Panc1 (cell line): ENCODE measurements at regions not wholly inside any gene's neighbourhood (a gene's known extent, or its start where the extent isn't known, plus 50 kb on each side); places are given as distances from the start of the nearest gene placed in this dataset.

Experiments used
- ATAC-seq: fragments of 200-7000 bp; cut with Tn5 transposase; 2 replicates; pipeline ENCODE4 v1.9.1; 2020; ENCODE audit warnings: mild to moderate bottlenecking, moderate library complexity
- BruUV-seq: library from RNA; stranded (reverse); fragments of 400-500 nt; replicated peaks from 2 replicates; lab custom pipeline; 2021; lab: Mats Ljungman, UMichigan
- CTCF ChIA-PET: fragments of 300-600 bp; sonication (Branson Sonifier 250); formaldehyde crosslinking; loops from one replicate; lab custom pipeline; 2022; ENCODE audit warnings: antibody characterized with exemption; lab: Charles Lee
- POLR2A ChIA-PET: fragments of 300-600 bp; sonication (Branson Sonifier 250); formaldehyde crosslinking; loops from one replicate; lab custom pipeline; 2022; ENCODE audit warnings: antibody characterized with exemption; lab: Charles Lee
- DNase-seq: peaks from one replicate; pipeline ENCODE4 v3.0.0-alpha.2; 2010; ENCODE audit warnings: low read depth, low spot score
- H3K27ac ChIP-seq: 2 replicates; pipeline ENCODE4 v1.5.1; 2011; ENCODE audit warnings: mild to moderate bottlenecking, low read length, inconsistent platforms
- H3K27me3 ChIP-seq: fragments of 200-500 bp; sonication (Bioruptor generic); 2 replicates; pipeline ENCODE4 v1.6.0; 2014; ENCODE audit warnings: low read length, inconsistent platforms; ENCODE audit not compliant: control insufficient read depth, insufficient read depth
- H3K36me3 ChIP-seq: fragments of 200-500 bp; sonication (Bioruptor generic); 2 replicates; pipeline ENCODE4 v1.5.1; 2014; ENCODE audit warnings: inconsistent platforms, mild to moderate bottlenecking, low read length, moderate library complexity; ENCODE audit not compliant: control insufficient read depth, insufficient read depth
- H3K4me1 ChIP-seq: 2 replicates; pipeline ENCODE4 v1.5.1; 2011; ENCODE audit warnings: inconsistent platforms, mild to moderate bottlenecking, low read length, moderate library complexity; ENCODE audit not compliant: control insufficient read depth, insufficient read depth
- H3K4me3 ChIP-seq, 2 experiments: 2 replicates each; pipeline ENCODE4 v1.5.1; 2011 to 2012; ENCODE audit warnings: low read depth in 2 of 2, low read length in 2 of 2, mild to moderate bottlenecking in 2 of 2, inconsistent platforms in 1 of 2, moderate library complexity in 1 of 2
- H3K9me3 ChIP-seq: fragments of 200-500 bp; sonication (Bioruptor generic); 2 replicates; pipeline ENCODE4 v1.5.1; 2014; ENCODE audit warnings: low read depth, mild to moderate bottlenecking, inconsistent platforms, low read length, moderate library complexity; ENCODE audit not compliant: control insufficient read depth, insufficient read depth
- CTCF ChIP-seq: fragments of 450-650 bp; IDR thresholded peaks from 2 replicates; pipeline ENCODE4 v1.5.1; 2017; ENCODE audit warnings: mild to moderate bottlenecking
- POLR2AphosphoS5 ChIP-seq: IDR thresholded peaks from 2 replicates; pipeline ENCODE4 v1.6.1; 2012; ENCODE audit warnings: mild to moderate bottlenecking, low read depth, low read length, moderate library complexity
- REST ChIP-seq, 2 experiments: IDR thresholded peaks; 2 replicates each; pipeline ENCODE4 v1.6.1; 2011 to 2012; ENCODE audit warnings: low read depth in 2 of 2, control low read depth in 1 of 2, low read length in 1 of 2, mild to moderate bottlenecking in 1 of 2, moderate library complexity in 1 of 2; ENCODE audit not compliant: insufficient read depth in 1 of 2
- SIN3A ChIP-seq: IDR thresholded peaks from 2 replicates; pipeline ENCODE4 v1.6.1; 2012; ENCODE audit warnings: low read depth, mild to moderate bottlenecking, low read length, moderate library complexity, borderline replicate concordance; ENCODE audit not compliant: insufficient read depth
- TCF7L2 ChIP-seq: IDR thresholded peaks from 2 replicates; pipeline ENCODE4 v1.6.1; 2011; ENCODE audit warnings: mild to moderate bottlenecking, low read depth, low read length, inconsistent platforms
- in situ Hi-C: cut with HindIII; loops from 2 replicates; pipeline ENCODE4 v1.10.0; 2016; ENCODE audit warnings: low sequenced_read_pairs, low pct_unique_long_range_greater_than_20kb
- intact Hi-C: fragments of 100-400 bp; cut with micrococcal nuclease; formaldehyde crosslinking; loops from one replicate; pipeline ENCODE4 v1.10.0; 2022; ENCODE audit not compliant: unreplicated experiment

- in situ Hi-C loops = no loop called here
Measured at GRCh38 chr3:193008654-193009053, 91.0 kb upstream of the MB21D2 start.

GRCh38 chr3:193010191-193010590 is 92.5 kb upstream of the MB21D2 start:
- no TSS peak for BruUV-seq
- Histone ChIP-seq H3K27me3 (no peaks in the 10 kb centered on the region), H3K27ac (no peak overlapping the region), H3K4me3 (no peak overlapping the region), H3K4me1 (no peaks in the 10 kb centered on the region), H3K36me3 (no peaks in the 10 kb centered on the region), H3K9me3 (no peaks in the 10 kb centered on the region; the same call in 1 of the 2 replicates)
- in situ Hi-C loops = no loop called here
- intact Hi-C loops = no loop called here
- ChIA-PET POLR2A (no interaction called here), CTCF (no interaction called here)
- ATAC-seq (no peak), DNase-seq (no peak)
- TF ChIP-seq POLR2AphosphoS5 (no peak), CTCF (no peak), REST (IDR thresholded peaks at IDR 0.05; ENCODE audit: insufficient read depth in 1 of 2, low read depth in 2 of 2, low read length in 1 of 2) (no peak), SIN3A (no peak), TCF7L2 (no peak)

More at GRCh38 chr3:193008654-193009053, 91.0 kb upstream of the MB21D2 start:
- TF ChIP-seq REST (IDR thresholded peaks at IDR 0.05; ENCODE audit: insufficient read depth in 1 of 2, low read depth in 2 of 2, low read length in 1 of 2) (no peak), POLR2AphosphoS5 (no peak)
- intact Hi-C loops = no loop called here
- no peak for DNase-seq
- H3K27me3 ChIP-seq = no peaks in the 10 kb centered on the region
- H3K4me3 ChIP-seq = no peak overlapping the region
- H3K27ac ChIP-seq = no peak overlapping the region
- CTCF ChIA-PET = no interaction called here
- ATAC-seq = no peak
- BruUV-seq = no TSS peak
- POLR2A ChIA-PET = no interaction called here
- no peaks in the 10 kb centered on the region; the same call in 1 of the 2 replicates for H3K9me3 ChIP-seq
- no peaks in the 10 kb centered on the region for H3K4me1 ChIP-seq
- no peaks in the 10 kb centered on the region for H3K36me3 ChIP-seq
